OCI-LY1 (cell line): ENCODE measurements at regions not wholly inside any gene's neighbourhood (a gene's known extent, or its start where the extent isn't known, plus 50 kb on each side); places are given as distances from the start of the nearest gene placed in this dataset.

Experiments
- H2AFZ ChIP-seq: fragments of 200-600 bp; sonication (generic), shearing (Covaris generic); 2 replicates; pipeline ENCODE4 v1.6.0; 2014; ENCODE audit warnings: antibody characterized with exemption, mild to moderate bottlenecking, low read length
- H3F3A ChIP-seq: fragments of 200-600 bp; sonication (generic), shearing (Covaris generic); 2 replicates; pipeline ENCODE4 v1.6.0; 2014; ENCODE audit warnings: mild to moderate bottlenecking, antibody characterized with exemption, low read length, moderate library complexity; ENCODE audit not compliant: insufficient read depth
- H3K27ac ChIP-seq: fragments of 200-600 bp; sonication (generic); 2 replicates; pipeline ENCODE4 v1.5.1; 2014; ENCODE audit warnings: low read length, mixed run types, mild to moderate bottlenecking, low read depth; ENCODE audit not compliant: poor library complexity, severe bottlenecking
- H3K27me3 ChIP-seq: fragments of 200-600 bp; sonication (generic); 2 replicates; pipeline ENCODE4 v1.6.0; 2014; ENCODE audit warnings: antibody characterized with exemption, mild to moderate bottlenecking, low read length, moderate library complexity; ENCODE audit not compliant: insufficient read depth
- H3K36me3 ChIP-seq: fragments of 200-600 bp; sonication (generic); 2 replicates; pipeline ENCODE4 v1.6.1; 2014; ENCODE audit warnings: mild to moderate bottlenecking, antibody characterized with exemption, low read length, moderate library complexity, mixed read lengths; ENCODE audit not compliant: insufficient read depth
- H3K4me1 ChIP-seq: fragments of 200-600 bp; sonication (generic); 2 replicates; pipeline ENCODE4 v1.5.1; 2014; ENCODE audit warnings: mild to moderate bottlenecking, low read length, moderate library complexity; ENCODE audit not compliant: insufficient read depth, severe bottlenecking
- H3K4me2 ChIP-seq: fragments of 200-600 bp; sonication (generic), shearing (Covaris generic); 2 replicates; pipeline ENCODE4 v1.6.1; 2014; ENCODE audit warnings: low read length
- H3K4me3 ChIP-seq: fragments of 200-600 bp; sonication (generic); 2 replicates; pipeline ENCODE4 v1.5.1; 2014; ENCODE audit warnings: low read length, low read depth, mild to moderate bottlenecking, mixed read lengths; ENCODE audit not compliant: poor library complexity, severe bottlenecking
- H3K79me2 ChIP-seq: fragments of 200-600 bp; shearing (Covaris generic); 2 replicates; pipeline ENCODE4 v1.6.1; 2016; ENCODE audit warnings: mixed run types, low read length, mixed read lengths; ENCODE audit not compliant: insufficient read depth
- H3K9ac ChIP-seq: fragments of 200-600 bp; sonication (generic), shearing (Covaris generic); 2 replicates; pipeline ENCODE4 v1.6.1; 2014; ENCODE audit warnings: mild to moderate bottlenecking, low read length, mixed read lengths
- H3K9me2 ChIP-seq: fragments of 200-600 bp; sonication (generic), shearing (Covaris generic); 2 replicates; pipeline ENCODE4 v1.6.1; 2014; ENCODE audit warnings: low read depth, mild to moderate bottlenecking, low read length, mixed read lengths
- H3K9me3 ChIP-seq: fragments of 200-600 bp; shearing (Covaris generic); 2 replicates; pipeline ENCODE4 v1.6.1; 2014; ENCODE audit warnings: low read length, mixed read lengths
- H4K20me1 ChIP-seq: fragments of 200-600 bp; sonication (generic), shearing (Covaris generic); 2 replicates; pipeline ENCODE4 v1.6.0; 2016; ENCODE audit warnings: mild to moderate bottlenecking, low read length; ENCODE audit not compliant: insufficient read depth
- EZH2 ChIP-seq: fragments of 200-600 bp; sonication (generic), shearing (Covaris generic); IDR thresholded peaks from 2 replicates; pipeline ENCODE4 v1.8.0; 2017; ENCODE audit warnings: borderline replicate concordance, mixed run types, mild to moderate bottlenecking, antibody characterized with exemption, low read length, moderate library complexity, mixed read lengths
- TF ChIP-seq, protein P1 (sequence below): fragments of 200-600 bp; sonication (generic), shearing (Covaris generic); IDR thresholded peaks from 2 replicates; pipeline ENCODE4 v1.5.1; 2017; ENCODE audit warnings: mild to moderate bottlenecking, antibody characterized with exemption, low read length, moderate library complexity, mixed read lengths

DNA sequence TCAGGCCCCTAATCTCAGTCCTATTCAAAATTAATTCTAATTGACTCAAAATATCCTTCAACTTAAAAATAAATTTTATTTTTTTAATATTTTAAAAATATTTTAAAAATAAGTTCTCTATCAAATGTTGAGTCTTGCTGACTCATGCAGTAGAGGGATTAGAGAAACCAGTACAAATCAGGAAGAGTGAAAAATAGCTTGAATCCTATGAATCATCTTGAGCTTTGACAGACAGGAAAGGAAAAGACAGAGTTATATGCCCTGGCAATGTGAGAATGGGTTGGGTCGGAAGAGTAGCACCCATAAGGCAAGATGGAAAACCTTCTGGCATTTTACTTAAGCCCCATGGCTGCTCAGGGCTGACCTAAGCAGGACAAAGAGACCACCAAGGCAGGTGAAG lies 346.6 kb upstream of the RUNX1 start:
- no peak overlapping the region for H2AFZ ChIP-seq
- H3K27ac ChIP-seq: no peak overlapping the region
- H3K79me2 ChIP-seq: no peaks in the 10 kb centered on the region
- no peaks in the 10 kb centered on the region for H3K9me3 ChIP-seq
- no peaks in the 10 kb centered on the region for H4K20me1 ChIP-seq
- no peak overlapping the region for H3K4me2 ChIP-seq
- no peaks in the 10 kb centered on the region for H3F3A ChIP-seq
- TF ChIP-seq, protein P1, sequence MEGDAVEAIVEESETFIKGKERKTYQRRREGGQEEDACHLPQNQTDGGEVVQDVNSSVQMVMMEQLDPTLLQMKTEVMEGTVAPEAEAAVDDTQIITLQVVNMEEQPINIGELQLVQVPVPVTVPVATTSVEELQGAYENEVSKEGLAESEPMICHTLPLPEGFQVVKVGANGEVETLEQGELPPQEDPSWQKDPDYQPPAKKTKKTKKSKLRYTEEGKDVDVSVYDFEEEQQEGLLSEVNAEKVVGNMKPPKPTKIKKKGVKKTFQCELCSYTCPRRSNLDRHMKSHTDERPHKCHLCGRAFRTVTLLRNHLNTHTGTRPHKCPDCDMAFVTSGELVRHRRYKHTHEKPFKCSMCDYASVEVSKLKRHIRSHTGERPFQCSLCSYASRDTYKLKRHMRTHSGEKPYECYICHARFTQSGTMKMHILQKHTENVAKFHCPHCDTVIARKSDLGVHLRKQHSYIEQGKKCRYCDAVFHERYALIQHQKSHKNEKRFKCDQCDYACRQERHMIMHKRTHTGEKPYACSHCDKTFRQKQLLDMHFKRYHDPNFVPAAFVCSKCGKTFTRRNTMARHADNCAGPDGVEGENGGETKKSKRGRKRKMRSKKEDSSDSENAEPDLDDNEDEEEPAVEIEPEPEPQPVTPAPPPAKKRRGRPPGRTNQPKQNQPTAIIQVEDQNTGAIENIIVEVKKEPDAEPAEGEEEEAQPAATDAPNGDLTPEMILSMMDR: no peak
- peaks cover 25% of the 10 kb centered on the region for H3K4me1 ChIP-seq
- no peak overlapping the region for H3K9ac ChIP-seq
- no peaks in the 10 kb centered on the region; the same call in 1 of the 2 replicates for H3K36me3 ChIP-seq
- H3K27me3 ChIP-seq: no peaks in the 10 kb centered on the region
- H3K9me2 ChIP-seq: no peaks in the 10 kb centered on the region
- no peak overlapping the region for H3K4me3 ChIP-seq

DNA sequence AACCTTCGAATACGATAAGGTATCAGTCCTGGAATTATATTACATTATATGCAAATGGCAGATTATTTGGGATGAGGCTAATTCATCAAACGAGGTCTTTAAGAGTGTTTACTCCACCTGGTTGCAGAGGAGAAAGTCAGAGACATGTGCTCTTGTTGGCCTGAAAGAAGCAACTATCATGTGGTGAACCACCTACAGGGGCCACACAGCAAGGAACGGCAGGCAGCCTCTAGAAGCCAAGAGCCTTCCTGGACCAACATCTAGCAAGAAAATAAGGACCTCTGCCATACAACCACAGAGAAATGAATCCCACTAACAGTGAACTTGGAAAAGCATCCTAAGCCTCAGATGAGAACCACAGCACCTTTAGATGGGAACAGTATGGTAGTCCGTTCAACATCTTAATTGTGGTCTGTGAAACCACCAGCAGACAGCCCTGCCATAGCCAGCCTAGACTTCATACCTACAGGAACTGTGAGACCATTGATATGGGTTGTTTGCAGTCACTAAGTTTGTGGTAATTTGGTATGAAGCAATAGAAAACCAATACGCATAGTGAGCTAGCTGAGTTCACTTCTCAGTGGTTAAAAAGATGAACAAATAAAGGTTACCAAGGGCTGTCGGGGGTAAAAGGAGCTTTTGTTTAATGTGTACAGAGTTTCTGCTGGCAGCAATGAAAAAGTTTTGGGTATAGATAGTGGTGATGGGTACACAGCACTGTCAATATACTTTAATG lies 345.7 kb upstream of the RUNX1 start:
- no peak overlapping the region for H3K9ac ChIP-seq
- H3K36me3 ChIP-seq: no peaks in the 10 kb centered on the region; the same call in 1 of the 2 replicates
- H4K20me1 ChIP-seq: no peaks in the 10 kb centered on the region
- H3K9me3 ChIP-seq: no peaks in the 10 kb centered on the region
- H3K4me3 ChIP-seq: no peak overlapping the region
- H3K27ac ChIP-seq: no peak overlapping the region
- peaks cover 22% of the 10 kb centered on the region for H3K4me1 ChIP-seq
- no peaks in the 10 kb centered on the region for H3K27me3 ChIP-seq
- H3K79me2 ChIP-seq: no peaks in the 10 kb centered on the region
- no peaks in the 10 kb centered on the region for H3K9me2 ChIP-seq
- TF ChIP-seq EZH2: no peak
- TF ChIP-seq, protein P1: no peak
- H3F3A ChIP-seq: no peaks in the 10 kb centered on the region
- H3K4me2 ChIP-seq: no peak overlapping the region
- H2AFZ ChIP-seq: no peak overlapping the region

DNA sequence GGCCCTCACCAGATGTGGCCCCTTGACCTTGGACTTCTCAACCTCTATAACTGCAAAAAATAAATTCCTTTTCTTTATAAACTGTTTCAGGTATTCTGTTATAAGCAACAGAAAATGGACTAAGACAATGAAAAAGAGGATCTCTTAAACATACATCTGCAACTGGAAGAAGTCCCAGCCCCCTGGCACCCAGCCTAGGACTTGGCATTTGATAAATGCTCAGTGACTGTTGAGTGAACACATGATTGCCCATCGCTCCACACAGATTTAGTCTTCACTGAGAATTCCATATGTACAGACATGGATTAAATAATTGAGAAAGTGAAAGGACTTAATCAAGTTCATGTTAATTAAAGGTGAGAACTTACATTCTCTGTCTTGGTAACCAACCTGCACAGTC lies 344.9 kb upstream of the RUNX1 start:
- Histone ChIP-seq H3K36me3 (no peaks in the 10 kb centered on the region; the same call in 1 of the 2 replicates), H4K20me1 (no peaks in the 10 kb centered on the region), H3K4me2 (no peak overlapping the region), H3K27ac (no peak overlapping the region), H3F3A (no peaks in the 10 kb centered on the region), H3K79me2 (no peaks in the 10 kb centered on the region), H3K9me3 (no peaks in the 10 kb centered on the region), H3K9ac (no peak overlapping the region), H2AFZ (no peak overlapping the region), H3K4me3 (no peak overlapping the region), H3K4me1 (peaks cover 18% of the 10 kb centered on the region), H3K27me3 (no peaks in the 10 kb centered on the region), H3K9me2 (no peaks in the 10 kb centered on the region)
- TF ChIP-seq, protein P1: no peak
- TF ChIP-seq EZH2: no peak
